ENCODE measurements at regions not wholly inside any gene's neighbourhood (a gene's known extent, or its start where the extent isn't known, plus 50 kb on each side); places are given as distances from the start of the nearest gene placed in this dataset.
"Not testable (repeated sequence)": the region's sequence is repeated elsewhere in the genome, so short reads cannot be mapped to it uniquely, and the experiment has no call there.

GRCh38 chr1:30450818-30451233, 272.6 kb downstream of the MATN1 start:
- no peak for DNase-seq

- DNase-seq, result no peak
These were observed 273.1 kb downstream of the MATN1 start for GRCh38 chr1:30450148-30450817.

GRCh38 chr1:30449428-30450147, 273.8 kb downstream of the MATN1 start:
- no peak for DNase-seq

DNA sequence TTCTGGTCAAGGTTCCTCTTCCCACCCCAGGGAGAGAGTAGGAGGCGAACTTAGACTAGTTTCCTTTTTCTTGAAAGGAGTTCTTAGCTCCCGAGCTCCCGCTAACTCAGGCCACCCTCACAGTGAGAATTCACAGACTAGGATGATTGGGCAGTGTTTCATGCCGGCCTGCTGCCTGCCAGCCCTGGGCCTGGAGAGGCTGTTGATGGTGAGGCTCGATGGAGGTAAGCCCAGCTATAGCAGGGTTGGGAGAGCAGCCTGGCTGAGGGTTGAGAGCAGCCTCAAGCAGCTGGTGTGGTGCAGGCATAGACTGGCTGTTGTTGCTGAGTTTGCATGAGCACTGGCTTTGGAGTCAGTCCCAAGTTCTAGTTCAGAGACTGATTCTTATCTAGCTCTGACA, 274.4 kb downstream of the MATN1 start:
- DNase-seq, result no peak

DNA sequence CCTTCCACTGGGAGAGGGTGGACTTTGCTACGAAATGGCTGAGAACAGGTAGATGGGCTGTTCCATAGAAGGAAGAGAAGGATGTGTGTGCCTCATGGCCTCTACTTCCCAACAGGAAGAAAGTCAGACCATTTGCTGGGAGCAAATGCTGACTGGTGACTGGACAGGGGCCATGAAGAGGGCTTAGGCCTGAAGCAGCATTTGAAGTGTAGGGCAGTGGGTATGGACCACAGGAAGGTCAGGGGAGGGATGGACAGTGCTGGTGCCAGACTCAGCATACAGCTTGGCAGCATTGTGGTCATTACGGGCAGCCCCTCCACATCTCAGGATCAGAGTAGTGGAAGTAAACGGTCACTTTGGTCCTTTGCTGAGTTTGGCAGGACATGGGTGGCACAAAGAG, 275.7 kb downstream of the MATN1 start:
- DNase-seq, result no peak

GRCh38 chr1:30447080-30447479, 276.3 kb downstream of the MATN1 start:
- no peak for DNase-seq

- DNase-seq, result no peak
These were observed 276.9 kb downstream of the MATN1 start for GRCh38 chr1:30446508-30446907.

GRCh38 chr1:30446095-30446494, 277.3 kb downstream of the MATN1 start:
- no peak for DNase-seq

GRCh38 chr1:30445449-30445848, 277.9 kb downstream of the MATN1 start:
- no peak for DNase-seq

DNA sequence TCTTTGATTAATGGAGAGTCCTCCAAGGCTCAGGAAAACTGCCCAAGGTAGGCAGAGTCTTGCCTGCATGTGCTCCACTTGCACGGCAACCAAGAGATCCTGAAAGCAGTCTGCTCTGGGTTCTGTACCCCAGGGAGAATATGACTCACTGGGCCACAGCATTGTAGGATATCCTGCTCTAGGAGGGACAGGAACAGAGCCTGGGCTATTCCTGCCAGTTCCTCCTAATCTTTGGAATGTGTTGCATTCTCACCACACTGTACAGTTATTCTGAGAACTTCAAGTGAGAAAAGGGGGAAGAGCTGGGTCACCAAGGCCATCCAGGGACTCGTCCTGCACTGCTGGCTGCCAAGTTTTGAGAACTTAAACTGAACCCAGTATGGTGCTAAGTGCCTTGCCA, 278.5 kb downstream of the MATN1 start:
- DNase-seq, result no peak

DNA sequence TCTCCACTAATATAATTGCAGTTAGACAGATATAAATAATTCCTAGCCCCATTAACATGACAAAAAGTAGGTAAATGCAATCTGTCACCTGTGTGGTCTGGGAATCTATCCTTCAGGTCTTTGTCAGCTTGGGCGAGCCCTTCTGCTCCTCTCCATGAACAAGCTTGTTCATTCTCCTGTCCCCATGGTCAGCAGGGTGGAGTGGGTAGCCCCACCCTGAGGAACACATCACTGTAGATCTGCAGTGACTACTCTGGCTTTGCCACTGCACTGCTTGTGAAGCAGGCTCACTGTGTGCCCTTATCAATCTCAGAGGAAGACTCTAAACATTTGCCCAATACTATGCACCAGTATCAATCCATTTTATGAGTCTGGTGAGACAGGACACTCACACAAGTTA, 279.0 kb downstream of the MATN1 start:
- DNase-seq, result no peak

DNA sequence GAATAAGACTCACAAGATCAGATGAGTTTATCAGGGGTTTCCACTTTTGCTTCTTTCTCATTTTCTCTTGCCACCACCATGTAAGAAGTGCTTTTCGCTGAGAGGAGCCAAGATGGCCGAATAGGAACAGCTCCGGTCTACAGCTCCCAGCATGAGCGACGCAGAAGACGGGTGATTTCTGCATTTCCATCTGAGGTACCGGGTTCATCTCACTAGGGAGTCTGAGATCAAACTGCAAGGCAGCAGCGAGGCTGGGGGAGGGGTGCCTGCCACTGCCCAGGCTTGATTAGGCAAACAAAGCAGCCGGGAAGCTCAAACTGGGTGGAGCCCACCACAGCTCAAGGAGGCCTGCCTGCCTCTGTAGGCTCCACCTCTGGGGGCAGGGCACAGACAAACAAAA, 285.1 kb downstream of the MATN1 start:
- not testable (repeated sequence) for DNase-seq

- no peak for DNase-seq
These were observed 286.3 kb downstream of the MATN1 start for GRCh38 chr1:30437059-30437576.

DNA sequence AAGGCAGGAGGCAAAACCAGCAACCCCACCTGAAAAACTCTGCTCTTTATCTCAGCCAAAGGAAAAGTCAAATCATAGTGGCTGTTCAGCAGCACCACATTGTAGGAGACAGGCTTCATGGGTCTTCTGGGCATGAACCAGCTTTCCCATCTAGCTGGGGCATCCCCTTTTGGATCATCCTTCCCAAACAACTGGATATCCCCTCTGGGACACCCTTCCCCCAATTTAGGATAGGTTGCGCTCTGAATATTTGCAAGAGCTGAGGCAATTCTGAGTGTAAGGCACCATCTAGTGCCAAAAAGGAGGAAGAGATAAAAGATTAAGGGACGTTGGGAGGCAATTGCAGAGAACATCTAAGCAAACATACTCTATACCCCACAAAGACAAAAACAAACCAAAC, 295.8 kb downstream of the MATN1 start:
- no peak for DNase-seq

DNA sequence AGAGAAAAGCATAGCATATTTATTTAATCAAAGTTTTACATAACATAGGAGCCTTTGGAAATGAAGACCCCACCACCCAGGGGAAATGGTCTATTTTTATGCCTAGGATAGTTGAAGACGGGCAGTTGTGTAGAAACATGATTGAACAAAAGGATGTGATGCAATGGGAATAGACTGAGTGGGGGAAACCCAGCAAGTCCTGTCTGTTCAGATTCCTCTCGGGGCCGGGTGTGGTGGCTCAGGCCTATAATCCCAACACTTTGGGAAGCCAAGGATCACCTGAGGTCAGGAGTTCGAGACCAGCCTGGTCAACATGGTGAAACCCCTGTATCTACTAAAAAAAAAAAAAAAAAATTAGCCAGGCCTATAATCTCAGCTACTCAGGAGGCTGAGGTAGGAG, 298.3 kb downstream of the MATN1 start:
- no peak for DNase-seq

DNA sequence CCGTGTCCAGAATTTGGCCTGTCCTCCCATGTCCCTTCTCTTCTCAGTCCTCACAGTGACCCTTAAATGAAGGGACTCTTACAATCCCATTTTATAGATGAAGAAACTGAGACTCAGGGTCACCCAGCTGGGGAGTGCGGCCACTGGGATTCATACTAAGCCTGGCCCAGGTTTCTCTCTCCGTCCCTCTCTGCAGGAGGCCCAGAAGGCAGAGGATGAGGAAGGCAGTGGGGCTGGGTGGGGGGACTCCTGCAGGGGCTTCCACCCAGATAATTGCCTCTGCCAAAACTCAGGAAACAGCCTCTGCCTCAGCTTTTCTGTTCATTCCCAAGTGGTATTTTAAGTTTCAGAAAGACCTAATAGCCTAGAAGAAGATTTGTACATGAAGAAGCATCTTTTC, 299.8 kb downstream of the MATN1 start:
- no peak for DNase-seq

DNA sequence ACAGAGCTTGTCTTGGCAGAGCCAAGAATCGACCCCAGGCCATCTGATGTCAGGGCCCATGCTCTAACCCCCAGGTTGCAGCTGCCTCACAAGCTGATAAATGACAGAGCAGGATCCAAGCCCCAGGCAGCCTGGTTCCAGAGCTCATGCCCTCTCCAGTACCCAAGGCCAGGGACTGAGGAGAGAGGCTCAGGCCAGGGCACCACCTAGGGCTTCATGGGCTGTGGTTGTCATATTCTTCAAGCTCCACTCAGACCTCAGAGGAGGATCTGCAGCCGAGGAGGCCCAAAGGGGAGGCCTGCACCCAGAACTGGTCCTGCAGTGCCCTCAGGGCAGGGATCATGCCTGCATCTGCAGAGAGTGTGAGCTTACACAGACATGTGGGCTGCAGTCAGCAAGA, 301.1 kb downstream of the MATN1 start:
- DNase-seq, result peak in 1 of 2 experiments; percentile 3

DNA sequence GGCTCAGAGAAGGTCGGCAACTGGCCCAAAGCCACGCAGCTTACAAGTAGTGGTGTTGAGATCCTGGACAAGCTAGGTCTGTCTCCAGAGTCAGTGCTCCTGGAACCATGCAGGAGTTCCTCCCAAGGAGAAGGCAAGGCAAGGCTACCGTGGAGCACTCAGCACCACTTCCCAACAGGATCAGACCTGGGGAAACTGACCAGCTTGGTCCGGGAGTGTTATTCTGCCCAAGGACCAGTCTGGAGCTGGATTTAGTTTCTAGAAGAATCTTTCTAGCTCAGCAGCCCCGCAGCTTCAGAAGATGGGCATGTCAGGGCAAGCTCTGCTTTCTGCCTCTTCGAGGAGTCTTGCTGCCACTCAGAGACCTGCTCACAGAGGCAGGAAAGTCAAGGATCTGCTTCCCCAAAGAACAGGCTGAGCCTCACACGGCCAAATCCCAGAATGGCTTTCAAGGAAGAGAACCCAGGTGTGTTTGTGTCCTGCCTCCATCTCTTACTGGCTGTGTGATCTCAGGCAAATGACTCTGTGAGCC, 302.8 kb downstream of the MATN1 start:
- peak in 1 of 2 experiments; percentile 3 for DNase-seq

- no peak for DNase-seq
These were observed 303.6 kb downstream of the MATN1 start for GRCh38 chr1:30419831-30420230.

- DNase-seq, result peak in 1 of 2 experiments; percentile 5
These were observed 304.3 kb downstream of the MATN1 start for GRCh38 chr1:30418939-30419720.

GRCh38 chr1:30418061-30418938, 305.1 kb downstream of the MATN1 start:
- DNase-seq, result no peak

- DNase-seq, result no peak
These were observed 305.7 kb downstream of the MATN1 start for GRCh38 chr1:30417701-30418046.

All from activated T-cell treated with anti-CD3 and anti-CD28 coated beads, Interleukin-2, amount 50 U/mL, for 48 hours (primary cell).